Thyroid gland (tissue), 4 donors: ENCODE measurements at regions not wholly inside any gene's neighbourhood (a gene's known extent, or its start where the extent isn't known, plus 50 kb on each side); places are given as distances from the start of the nearest gene placed in this dataset.

Experiments used
- POLR2A ChIP-seq, 2 donors: fragments of 450-650 bp; IDR thresholded peaks; one replicate each; pipeline ENCODE4 v1.6.1; 2017; ENCODE audit warnings: antibody characterized with exemption in 2 of 2, mild to moderate bottlenecking in 2 of 2, moderate library complexity in 1 of 2
- TF ChIP-seq, protein P1 (sequence below), 6 experiments: fragments of 200-600 bp in 3 of 6; fragments of 450-650 bp in 3 of 6; sonication (generic) in 3 of 6; IDR thresholded peaks; one replicate each; pipeline ENCODE4 v1.5.1; 2016 to 2019; ENCODE audit warnings: antibody characterized with exemption in 6 of 6, mild to moderate bottlenecking in 2 of 6, inconsistent platforms in 1 of 6, moderate library complexity in 1 of 6

DNA sequence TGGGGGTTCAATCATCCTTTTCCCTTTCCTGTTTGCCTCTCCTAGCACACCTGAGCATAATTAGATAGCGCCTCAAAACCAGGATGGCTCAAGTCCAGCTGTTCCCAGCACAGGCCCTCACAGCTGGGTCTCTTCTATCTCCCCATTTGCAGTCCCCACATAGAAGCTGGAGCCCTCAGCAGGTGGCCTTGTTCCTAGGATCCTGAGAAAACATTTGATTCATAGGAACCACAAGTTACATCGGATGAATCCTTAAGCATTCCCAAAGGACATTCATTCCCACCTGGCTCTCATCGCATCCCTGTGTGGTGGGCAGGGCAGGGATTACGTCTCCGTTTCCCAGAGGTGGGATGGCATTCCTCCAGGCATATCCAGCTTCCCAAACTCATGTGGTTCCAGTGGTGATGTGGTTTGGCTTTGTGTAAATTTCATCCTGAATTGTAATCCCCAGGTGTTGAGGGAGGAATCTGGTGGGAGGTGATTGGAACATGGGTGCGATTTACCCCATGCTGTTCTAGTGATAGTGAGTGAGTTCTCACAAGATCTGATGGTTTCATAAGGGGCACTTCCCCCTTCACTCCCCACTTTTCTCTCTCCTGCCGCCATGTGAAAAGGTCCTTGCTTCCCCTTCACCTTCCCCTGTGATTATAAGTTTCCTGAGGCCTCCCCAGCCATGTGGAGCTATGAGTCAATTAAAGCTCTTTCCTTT lies 49.8 kb upstream of the LEP start:
- TF ChIP-seq POLR2A (IDR thresholded peaks at IDR 0.05), result no peak
- TF ChIP-seq, protein P1, sequence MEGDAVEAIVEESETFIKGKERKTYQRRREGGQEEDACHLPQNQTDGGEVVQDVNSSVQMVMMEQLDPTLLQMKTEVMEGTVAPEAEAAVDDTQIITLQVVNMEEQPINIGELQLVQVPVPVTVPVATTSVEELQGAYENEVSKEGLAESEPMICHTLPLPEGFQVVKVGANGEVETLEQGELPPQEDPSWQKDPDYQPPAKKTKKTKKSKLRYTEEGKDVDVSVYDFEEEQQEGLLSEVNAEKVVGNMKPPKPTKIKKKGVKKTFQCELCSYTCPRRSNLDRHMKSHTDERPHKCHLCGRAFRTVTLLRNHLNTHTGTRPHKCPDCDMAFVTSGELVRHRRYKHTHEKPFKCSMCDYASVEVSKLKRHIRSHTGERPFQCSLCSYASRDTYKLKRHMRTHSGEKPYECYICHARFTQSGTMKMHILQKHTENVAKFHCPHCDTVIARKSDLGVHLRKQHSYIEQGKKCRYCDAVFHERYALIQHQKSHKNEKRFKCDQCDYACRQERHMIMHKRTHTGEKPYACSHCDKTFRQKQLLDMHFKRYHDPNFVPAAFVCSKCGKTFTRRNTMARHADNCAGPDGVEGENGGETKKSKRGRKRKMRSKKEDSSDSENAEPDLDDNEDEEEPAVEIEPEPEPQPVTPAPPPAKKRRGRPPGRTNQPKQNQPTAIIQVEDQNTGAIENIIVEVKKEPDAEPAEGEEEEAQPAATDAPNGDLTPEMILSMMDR (IDR thresholded peaks at IDR 0.05), result no peak
